Breast epithelium (tissue), 3 donors: ENCODE measurements at regions not wholly inside any gene's neighbourhood (a gene's known extent, or its start where the extent isn't known, plus 50 kb on each side); places are given as distances from the start of the nearest gene placed in this dataset.

Experiments used
- POLR2A ChIP-seq: fragments of 450-650 bp; IDR thresholded peaks from one replicate; pipeline ENCODE4 v1.6.1; 2016; ENCODE audit warnings: antibody characterized with exemption, mild to moderate bottlenecking, moderate library complexity
- TF ChIP-seq, protein P1 (sequence below), 3 donors: fragments of 450-650 bp; IDR thresholded peaks; one replicate each; pipeline ENCODE4 v1.5.1; 2016 to 2017; ENCODE audit warnings: antibody characterized with exemption in 3 of 3, mild to moderate bottlenecking in 3 of 3, moderate library complexity in 3 of 3

DNA sequence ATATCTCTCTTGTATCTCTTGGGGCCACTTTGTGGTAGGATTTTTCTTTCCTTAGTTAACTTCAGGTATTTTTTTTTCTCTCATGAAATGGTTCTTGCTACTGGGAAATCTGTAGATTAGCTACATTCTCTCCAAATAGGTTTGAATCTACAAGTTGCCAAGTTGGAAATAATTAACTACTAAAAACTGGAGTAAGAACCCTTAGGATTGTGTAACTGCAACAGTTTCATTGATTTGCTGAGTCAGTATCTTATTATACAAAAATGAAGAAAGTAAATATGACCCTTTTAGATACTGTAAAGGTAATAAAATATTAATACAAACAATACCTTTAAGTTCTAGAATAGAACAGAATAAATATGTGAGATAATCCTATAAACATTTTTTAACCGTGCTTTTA is 327.9 kb downstream of the CXXC4 start:
- TF ChIP-seq, protein P1, sequence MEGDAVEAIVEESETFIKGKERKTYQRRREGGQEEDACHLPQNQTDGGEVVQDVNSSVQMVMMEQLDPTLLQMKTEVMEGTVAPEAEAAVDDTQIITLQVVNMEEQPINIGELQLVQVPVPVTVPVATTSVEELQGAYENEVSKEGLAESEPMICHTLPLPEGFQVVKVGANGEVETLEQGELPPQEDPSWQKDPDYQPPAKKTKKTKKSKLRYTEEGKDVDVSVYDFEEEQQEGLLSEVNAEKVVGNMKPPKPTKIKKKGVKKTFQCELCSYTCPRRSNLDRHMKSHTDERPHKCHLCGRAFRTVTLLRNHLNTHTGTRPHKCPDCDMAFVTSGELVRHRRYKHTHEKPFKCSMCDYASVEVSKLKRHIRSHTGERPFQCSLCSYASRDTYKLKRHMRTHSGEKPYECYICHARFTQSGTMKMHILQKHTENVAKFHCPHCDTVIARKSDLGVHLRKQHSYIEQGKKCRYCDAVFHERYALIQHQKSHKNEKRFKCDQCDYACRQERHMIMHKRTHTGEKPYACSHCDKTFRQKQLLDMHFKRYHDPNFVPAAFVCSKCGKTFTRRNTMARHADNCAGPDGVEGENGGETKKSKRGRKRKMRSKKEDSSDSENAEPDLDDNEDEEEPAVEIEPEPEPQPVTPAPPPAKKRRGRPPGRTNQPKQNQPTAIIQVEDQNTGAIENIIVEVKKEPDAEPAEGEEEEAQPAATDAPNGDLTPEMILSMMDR (IDR thresholded peaks at IDR 0.05): no peak
- TF ChIP-seq POLR2A: no peak
